ENCODE measurements at regions not wholly inside any gene's neighbourhood (a gene's known extent, or its start where the extent isn't known, plus 50 kb on each side); places are given as distances from the start of the nearest gene placed in this dataset.
A peak's percentile ranks its signal among the peaks of the same experiment; 100 is the strongest.

DNA sequence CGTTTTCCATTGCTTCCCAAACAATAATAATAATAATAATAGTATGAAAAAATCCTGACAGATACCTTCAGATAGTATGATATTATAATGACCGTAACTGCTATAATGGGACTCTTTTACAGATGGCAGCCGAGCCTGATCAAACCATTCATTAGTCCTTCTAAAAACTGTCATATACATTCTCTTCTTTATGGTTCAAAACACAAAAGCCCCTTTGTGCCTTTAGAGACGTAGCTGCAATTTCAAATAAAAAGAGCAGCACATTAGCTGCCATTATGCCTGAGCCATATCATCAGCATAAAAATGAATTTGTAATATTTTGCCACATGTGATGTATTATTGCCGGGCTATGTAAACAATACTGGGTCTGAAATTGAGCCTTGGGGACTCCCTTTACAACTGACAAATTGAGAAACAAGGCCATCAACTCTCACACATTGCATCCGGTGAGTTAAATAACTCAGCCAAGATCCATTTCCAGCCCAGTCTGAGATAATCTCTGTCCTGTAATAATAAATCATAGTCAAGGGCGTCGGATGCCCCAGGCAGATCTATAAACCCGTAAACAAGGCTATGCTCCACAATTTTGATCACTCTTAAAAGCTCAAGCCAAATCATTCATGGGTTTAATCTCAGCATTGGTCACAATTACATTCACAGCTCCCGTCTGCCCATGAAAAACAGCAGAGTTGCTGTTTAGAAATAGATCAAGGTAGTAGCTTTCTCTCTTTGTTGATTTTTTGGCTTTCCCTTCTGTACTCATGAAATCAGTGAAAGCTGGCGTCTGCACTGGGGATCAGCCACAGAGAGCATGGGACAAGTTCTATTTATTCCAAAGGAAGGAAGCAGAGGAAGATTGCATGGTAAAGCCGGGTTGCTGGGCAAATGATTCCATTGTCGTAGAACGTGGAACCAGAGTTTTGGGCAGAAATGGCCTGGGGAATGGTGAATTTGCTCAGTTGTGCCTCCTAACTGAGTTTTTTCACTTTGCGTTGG lies 150.1 kb upstream of the BMPER start:
- peak; percentile 71 for DNase-seq (ENCODE audit: low spot score)

DNA sequence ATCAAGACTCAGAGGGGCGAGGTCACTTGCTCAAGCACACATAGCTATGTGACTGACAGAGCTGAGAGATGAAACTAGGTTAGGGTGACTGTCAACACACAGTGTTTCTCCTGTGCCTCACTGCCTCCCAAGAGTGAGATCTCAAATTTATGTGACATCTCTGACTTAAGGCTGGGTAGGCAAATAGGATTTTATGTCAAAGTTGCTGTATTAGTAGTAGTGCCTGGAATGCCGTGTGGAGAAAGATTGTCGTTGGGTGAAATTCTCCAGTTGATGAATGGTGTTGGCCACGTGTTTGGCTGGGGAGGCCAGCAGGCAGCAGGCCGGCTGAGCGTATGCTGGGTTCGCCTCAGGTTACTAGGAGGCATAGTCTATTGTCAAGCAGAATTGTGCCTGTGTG lies 148.3 kb upstream of the BMPER start:
- DNase-seq (ENCODE audit: low spot score), result no peak

DNA sequence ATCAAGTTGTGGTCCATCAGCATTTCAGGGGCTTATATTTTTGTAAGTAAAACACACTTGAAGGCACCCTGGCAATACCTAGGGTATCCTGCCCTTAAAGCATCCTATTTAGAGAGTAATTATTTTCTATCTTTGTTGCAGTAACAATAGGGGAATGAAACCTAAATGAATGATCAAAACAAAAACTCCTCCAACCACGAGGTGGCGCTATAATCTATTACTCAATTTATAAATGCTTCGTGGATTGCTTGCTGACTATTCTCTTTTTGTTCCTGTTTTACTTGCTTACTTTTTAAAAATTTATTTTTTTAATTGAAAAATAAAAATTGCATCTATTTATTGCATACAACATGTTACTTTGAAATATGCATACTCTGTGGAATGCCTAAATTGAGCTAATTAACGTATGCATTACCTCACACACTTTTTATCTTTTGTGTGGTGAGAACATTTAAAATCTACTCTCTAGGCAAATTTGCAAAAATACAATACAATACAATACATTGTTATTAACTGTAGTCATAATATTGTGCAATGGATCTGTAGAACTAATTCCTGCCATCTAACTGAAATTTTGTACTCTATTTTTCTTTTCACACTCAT lies 147.7 kb upstream of the BMPER start:
- DNase-seq (ENCODE audit: low spot score), result peak; percentile 68

GRCh38 chr7:33760146-33760545 lies 145.2 kb upstream of the BMPER start:
- DNase-seq (ENCODE audit: low spot score), result peak; percentile 59

- DNase-seq (ENCODE audit: low spot score), result no peak
Measured at GRCh38 chr7:33760834-33761233, 144.5 kb upstream of the BMPER start.

- no peak for DNase-seq (ENCODE audit: low spot score)
Measured at GRCh38 chr7:33761449-33762080, 143.8 kb upstream of the BMPER start.

GRCh38 chr7:33762151-33762910 lies 143.0 kb upstream of the BMPER start:
- no peak for DNase-seq (ENCODE audit: low spot score)

GRCh38 chr7:33762911-33763306 lies 142.4 kb upstream of the BMPER start:
- no peak for DNase-seq (ENCODE audit: low spot score)

DNA sequence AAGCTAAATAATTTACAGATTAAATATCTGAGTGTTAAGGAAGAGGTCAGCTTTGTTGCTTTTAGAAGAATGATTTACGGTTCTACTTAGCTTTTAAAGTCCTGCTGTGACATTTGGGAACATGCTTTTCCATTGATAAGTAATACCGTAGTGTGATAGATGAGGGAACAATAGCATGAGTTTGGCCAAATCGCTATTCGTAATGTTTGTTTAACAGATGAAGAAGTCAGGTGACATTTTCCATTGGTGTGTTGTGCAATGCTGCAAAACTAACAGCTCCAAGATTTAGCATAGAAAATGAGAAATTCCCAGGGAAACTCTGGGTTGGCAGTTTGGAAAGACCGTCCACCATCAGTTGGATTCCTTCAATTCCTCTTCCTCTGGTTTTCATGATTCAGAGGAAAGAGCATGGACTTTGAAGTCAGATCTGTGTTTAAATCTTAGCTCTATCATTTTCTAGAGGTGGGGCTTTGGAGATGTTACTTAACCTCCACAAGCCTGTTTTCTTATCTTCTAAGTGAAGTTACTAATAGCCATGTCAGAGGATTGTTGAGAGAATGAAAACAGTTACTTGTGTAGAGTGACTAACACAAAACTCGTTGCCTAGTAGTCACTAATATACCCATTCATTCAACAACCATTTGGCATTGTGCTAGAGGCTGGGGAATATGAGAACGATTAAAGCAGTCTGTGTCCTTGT lies 140.4 kb upstream of the BMPER start:
- DNase-seq (ENCODE audit: low spot score), result peak; percentile 42

DNA sequence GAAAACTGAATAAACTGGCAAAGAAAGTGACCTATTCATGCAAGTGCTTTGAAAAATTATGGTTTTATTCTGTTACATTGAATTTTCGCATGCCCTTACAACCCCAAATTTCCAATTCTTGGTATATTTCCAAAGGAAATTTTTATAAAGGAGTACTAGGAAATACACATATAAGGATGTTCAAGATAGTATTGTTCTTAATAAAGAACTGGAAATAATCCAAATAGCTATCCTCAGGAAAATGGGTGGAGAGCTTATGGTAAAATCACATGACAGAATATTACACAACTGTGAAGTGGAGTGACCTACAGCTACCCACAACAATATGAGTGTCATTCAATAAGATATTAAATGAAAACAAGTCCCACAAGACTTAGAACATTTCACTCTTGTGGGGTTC lies 138.9 kb upstream of the BMPER start:
- DNase-seq (ENCODE audit: low spot score), result no peak

DNA sequence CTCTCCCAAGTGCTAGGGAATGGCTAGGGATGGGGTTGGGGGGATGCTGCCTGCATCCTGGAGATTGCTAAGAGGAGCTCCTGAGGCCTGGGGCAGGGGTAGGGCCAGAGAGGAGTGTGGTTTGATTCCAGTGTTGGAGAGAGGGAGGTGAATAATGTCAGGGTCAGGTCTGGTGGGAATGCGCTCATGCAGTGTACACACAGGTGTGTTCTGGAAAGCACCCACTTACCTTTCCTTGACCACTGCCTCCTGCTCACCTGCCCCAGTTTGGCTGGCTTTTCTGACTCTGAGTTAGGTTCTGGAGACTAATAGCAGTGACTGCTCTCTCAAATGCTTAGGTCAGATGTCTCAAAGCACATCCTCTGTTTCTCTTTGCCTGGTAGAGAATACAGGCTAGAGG lies 135.4 kb upstream of the BMPER start:
- DNase-seq (ENCODE audit: low spot score), result no peak

DNA sequence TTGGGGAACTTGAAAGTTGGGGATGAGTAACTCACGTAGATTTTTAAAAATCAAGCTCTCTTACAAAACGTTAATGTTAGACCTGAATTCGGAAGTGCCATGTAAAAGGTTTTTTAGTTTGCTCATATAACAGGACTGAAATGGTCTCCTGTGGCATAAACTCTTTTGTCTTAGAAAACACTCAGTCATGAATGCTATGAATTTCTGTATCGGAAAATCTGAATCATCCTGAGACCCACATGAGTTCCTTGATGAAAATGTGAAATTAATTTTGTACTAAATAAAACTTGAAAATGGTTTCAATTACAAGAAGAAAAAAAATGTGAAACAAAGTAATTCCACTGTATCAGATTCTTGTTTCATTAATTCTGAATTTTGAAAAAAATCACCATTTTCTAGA lies 134.8 kb upstream of the BMPER start:
- no peak for DNase-seq (ENCODE audit: low spot score)

GRCh38 chr7:33771422-33771821 lies 133.9 kb upstream of the BMPER start:
- no peak for DNase-seq (ENCODE audit: low spot score)

- no peak for DNase-seq (ENCODE audit: low spot score)
Measured at GRCh38 chr7:33773053-33773452, 132.3 kb upstream of the BMPER start.

- DNase-seq (ENCODE audit: low spot score), result no peak
Measured at GRCh38 chr7:33774762-33775523, 130.4 kb upstream of the BMPER start.

DNA sequence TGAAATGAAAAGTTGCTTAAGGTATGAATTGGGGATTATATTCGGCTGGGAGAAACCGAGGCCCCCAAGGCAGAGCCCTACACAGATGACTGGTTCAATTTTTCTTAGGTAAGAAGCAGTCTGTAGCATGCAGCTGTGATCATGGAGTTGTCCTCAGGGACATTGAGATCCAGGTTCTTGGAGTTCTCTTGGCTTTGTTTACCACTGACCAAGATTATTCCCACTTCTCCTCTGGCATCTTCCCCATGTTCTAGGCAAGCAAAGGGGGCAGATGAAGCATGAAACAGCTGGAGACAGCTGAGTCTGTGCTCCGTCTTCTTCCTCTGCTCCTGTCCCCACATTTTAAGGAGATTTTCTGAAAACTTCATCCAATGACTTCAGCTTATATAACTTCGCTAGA lies 129.5 kb upstream of the BMPER start:
- no peak for DNase-seq (ENCODE audit: low spot score)

GRCh38 chr7:33776788-33777187 lies 128.6 kb upstream of the BMPER start:
- DNase-seq (ENCODE audit: low spot score), result no peak

GRCh38 chr7:33778195-33778594 lies 127.1 kb upstream of the BMPER start:
- DNase-seq (ENCODE audit: low spot score), result no peak

DNA sequence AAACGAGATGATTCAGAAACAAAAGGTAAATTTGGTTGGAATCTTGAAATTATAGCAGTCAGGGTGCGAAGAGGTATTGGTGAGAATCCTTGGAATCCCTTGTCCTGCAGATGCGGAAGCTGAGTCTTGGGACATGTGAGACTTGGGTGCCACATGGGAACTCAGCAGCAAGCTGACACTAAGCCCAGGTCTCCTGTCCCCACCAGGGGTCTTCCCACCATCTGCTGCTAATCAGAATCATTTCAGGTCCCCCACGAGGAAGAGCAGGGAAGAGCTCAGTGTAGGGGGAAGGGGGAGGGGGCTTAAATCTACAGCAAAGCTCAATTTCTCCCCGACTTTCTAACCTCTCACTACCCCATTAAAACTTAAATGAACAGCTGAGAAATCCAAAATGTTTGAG lies 126.1 kb upstream of the BMPER start:
- no peak for DNase-seq (ENCODE audit: low spot score)

DNA sequence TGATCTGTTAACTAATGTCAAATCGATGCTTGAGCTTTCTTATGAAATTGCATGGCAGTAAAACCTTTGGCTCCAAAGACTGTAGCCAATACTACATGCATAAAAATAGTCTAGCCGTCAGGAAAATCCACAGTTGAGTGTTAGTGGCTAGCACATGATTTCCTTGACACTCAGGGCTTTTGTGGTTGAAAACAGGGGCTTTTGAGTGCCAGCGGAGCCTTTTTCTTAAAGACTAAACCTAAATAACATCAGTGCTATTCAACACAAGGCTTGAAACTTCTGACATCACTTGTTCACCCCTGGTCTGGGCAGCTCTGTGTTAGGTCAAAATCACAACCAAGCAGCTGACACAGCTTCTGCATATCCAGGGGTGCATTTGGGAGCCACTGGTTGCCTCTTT lies 124.2 kb upstream of the BMPER start:
- no peak for DNase-seq (ENCODE audit: low spot score)

DNA sequence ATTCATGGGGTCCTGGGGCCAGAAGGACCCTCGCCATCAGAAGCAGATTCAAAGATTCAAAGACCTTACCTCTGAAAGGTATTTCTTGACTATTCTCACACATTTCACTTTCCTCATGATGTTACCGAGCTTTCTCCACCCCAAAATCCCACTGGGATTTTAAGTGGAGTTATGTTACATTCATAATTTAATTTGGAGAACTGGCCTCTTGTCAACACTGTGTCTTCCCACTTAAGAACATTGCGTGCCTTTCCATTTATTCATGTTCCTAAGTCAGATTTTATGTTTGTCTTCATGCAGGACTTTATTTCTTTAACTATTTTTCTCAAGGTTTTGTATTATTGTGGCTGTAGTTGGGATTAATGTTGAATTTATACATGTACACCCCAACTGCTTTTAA lies 123.5 kb upstream of the BMPER start:
- no peak for DNase-seq (ENCODE audit: low spot score)
